SK-N-SH treated with all-trans-retinoic acid at 6 μM for 48 hours (cell line): ENCODE measurements at regions not wholly inside any gene's neighbourhood (a gene's known extent, or its start where the extent isn't known, plus 50 kb on each side); places are given as distances from the start of the nearest gene placed in this dataset.

Experiments
- ATAC-seq: fragments of 200-7000 bp; cut with Tn5 transposase; 3 replicates; pipeline ENCODE4 v1.9.1; 2020; ENCODE audit warnings: mild to moderate bottlenecking, moderate library complexity
- ARNTL ChIP-seq: fragments of 450-650 bp; formaldehyde crosslinking; IDR thresholded peaks from 2 replicates; pipeline ENCODE4 v1.5.0; 2020; ENCODE audit warnings: low read depth, mild to moderate bottlenecking, moderate library complexity, borderline replicate concordance
- BACH2 ChIP-seq: fragments of 250-450 bp; sonication (Bioruptor Pico); IDR thresholded peaks from 2 replicates; pipeline ENCODE4 v1.9.0; 2021; ENCODE audit warnings: mild to moderate bottlenecking, borderline replicate concordance
- CREB5 ChIP-seq: fragments of 250-450 bp; sonication (Bioruptor Pico); IDR thresholded peaks from 2 replicates; pipeline ENCODE4 v1.5.1; 2020; ENCODE audit warnings: low read depth, mild to moderate bottlenecking, moderate library complexity
- CSDC2 ChIP-seq: fragments of 250-450 bp; sonication (Bioruptor Pico); IDR thresholded peaks from 2 replicates; pipeline ENCODE4 v1.5.0; 2020; ENCODE audit warnings: mild to moderate bottlenecking, moderate library complexity
- CSRNP3 ChIP-seq: fragments of 250-450 bp; sonication (Bioruptor Pico); IDR thresholded peaks from 2 replicates; pipeline ENCODE4 v1.5.1; 2021; ENCODE audit warnings: mild to moderate bottlenecking, moderate library complexity
- ESRRG ChIP-seq: fragments of 250-450 bp; sonication (Bioruptor Pico); IDR thresholded peaks from 2 replicates; pipeline ENCODE4 v1.6.1; 2021; ENCODE audit warnings: mild to moderate bottlenecking
- GLIS3 ChIP-seq: fragments of 250-450 bp; sonication (Bioruptor Pico); IDR thresholded peaks from 2 replicates; pipeline ENCODE4 v1.5.0; 2020; ENCODE audit warnings: mild to moderate bottlenecking, moderate library complexity
- ISL1 ChIP-seq: fragments of 250-450 bp; sonication (Bioruptor Pico); IDR thresholded peaks from 2 replicates; pipeline ENCODE4 v2.1.2; 2022; ENCODE audit warnings: mild to moderate bottlenecking, moderate library complexity
- OSR1 ChIP-seq: fragments of 250-450 bp; sonication (Bioruptor Pico); IDR thresholded peaks from 2 replicates; pipeline ENCODE4 v1.8.0; 2022; ENCODE audit warnings: moderate library complexity, mild to moderate bottlenecking, inconsistent platforms
- PATZ1 ChIP-seq: fragments of 250-450 bp; sonication (Bioruptor Pico); IDR thresholded peaks from 2 replicates; pipeline ENCODE4 v1.8.0; 2020; ENCODE audit warnings: mild to moderate bottlenecking, moderate library complexity, borderline replicate concordance
- PPARA ChIP-seq: fragments of 250-450 bp; sonication (Bioruptor Pico); IDR thresholded peaks from 2 replicates; pipeline ENCODE4 v1.5.0; 2020; ENCODE audit warnings: mild to moderate bottlenecking, borderline replicate concordance
- RARB ChIP-seq: fragments of 250-450 bp; sonication (Bioruptor Pico); IDR thresholded peaks from 2 replicates; pipeline ENCODE4 v1.8.0; 2021; ENCODE audit warnings: mild to moderate bottlenecking, moderate library complexity
- SNAI2 ChIP-seq: fragments of 250-450 bp; sonication (Bioruptor Pico); IDR thresholded peaks from 2 replicates; pipeline ENCODE4 v1.5.0; 2020; ENCODE audit warnings: mild to moderate bottlenecking, moderate library complexity
- TCF4 ChIP-seq: fragments of 250-450 bp; sonication (Bioruptor Pico); IDR thresholded peaks from 2 replicates; pipeline ENCODE4 v1.8.0; 2021; ENCODE audit warnings: mild to moderate bottlenecking, moderate library complexity, borderline replicate concordance
- TOX ChIP-seq: fragments of 250-450 bp; sonication (Bioruptor Pico); IDR thresholded peaks from 2 replicates; pipeline ENCODE4 v1.8.0; 2021; ENCODE audit warnings: mild to moderate bottlenecking, moderate library complexity, borderline replicate concordance
- TSHZ2 ChIP-seq: fragments of 250-450 bp; sonication (Bioruptor Pico); IDR thresholded peaks from 2 replicates; pipeline ENCODE4 v1.5.0; 2020; ENCODE audit warnings: mild to moderate bottlenecking, moderate library complexity
- ZC3H10 ChIP-seq: fragments of 250-450 bp; sonication (Bioruptor Pico); IDR thresholded peaks from 2 replicates; pipeline ENCODE4 v1.5.1; 2021; ENCODE audit warnings: mild to moderate bottlenecking, moderate library complexity
- ZFP3 ChIP-seq: fragments of 250-450 bp; sonication (Bioruptor Pico); IDR thresholded peaks from 2 replicates; pipeline ENCODE4 v1.5.0; 2020; ENCODE audit warnings: mild to moderate bottlenecking, moderate library complexity
- ZFP30 ChIP-seq: fragments of 450-650 bp; formaldehyde crosslinking; IDR thresholded peaks from 2 replicates; pipeline ENCODE4 v1.5.0; 2022; ENCODE audit warnings: mild to moderate bottlenecking, moderate library complexity
- ZNF565 ChIP-seq: fragments of 450-650 bp; formaldehyde crosslinking; conservative IDR thresholded peaks from 2 replicates; pipeline ENCODE4 v1.5.0; 2020; ENCODE audit warnings: low read depth, mild to moderate bottlenecking, moderate library complexity
- ZNF70 ChIP-seq: fragments of 450-650 bp; formaldehyde crosslinking; IDR thresholded peaks from 2 replicates; pipeline ENCODE4 v1.5.0; 2020; ENCODE audit warnings: mild to moderate bottlenecking, moderate library complexity
- ZNF8 ChIP-seq: fragments of 450-650 bp; formaldehyde crosslinking; IDR thresholded peaks from 2 replicates; pipeline ENCODE4 v1.5.0; 2020; ENCODE audit warnings: mild to moderate bottlenecking, moderate library complexity

- TF ChIP-seq CSRNP3 (no peak), ZC3H10 (no peak), ZFP3 (CRISPR knock-in tag) (no peak), RARB (no peak), GLIS3 (CRISPR knock-in tag) (no peak), TOX (CRISPR knock-in tag) (no peak), CSDC2 (CRISPR knock-in tag) (no peak), TCF4 (no peak), BACH2 (CRISPR knock-in tag) (no peak)
- no peak for ATAC-seq
Observed at GRCh38 chr10:107739951-107740350, 575.4 kb upstream of the SORCS1 start.

GRCh38 chr10:107733328-107734130, 569.0 kb upstream of the SORCS1 start:
- no peak for TF ChIP-seq CSDC2 (CRISPR knock-in tag)
- TF ChIP-seq ZFP30 (CRISPR knock-in tag): no peak
- TF ChIP-seq ESRRG (CRISPR knock-in tag): no peak
- TF ChIP-seq ARNTL (CRISPR knock-in tag): no peak
- TF ChIP-seq PATZ1 (CRISPR knock-in tag): no peak
- no peak for TF ChIP-seq PPARA
- no peak for TF ChIP-seq ZFP3 (CRISPR knock-in tag)
- no peak for TF ChIP-seq SNAI2 (CRISPR knock-in tag)
- TF ChIP-seq TSHZ2 (CRISPR knock-in tag): no peak
- TF ChIP-seq ZC3H10: no peak
- TF ChIP-seq RARB: no peak
- no peak for TF ChIP-seq TOX (CRISPR knock-in tag)
- TF ChIP-seq ISL1: no peak
- TF ChIP-seq ZNF8: no peak
- TF ChIP-seq CREB5 (CRISPR knock-in tag): no peak
- no peak for TF ChIP-seq OSR1 (CRISPR knock-in tag)
- TF ChIP-seq, all 23 proteins: peak for 0
- ATAC-seq: peak; percentile 49; the same call in 2 of the 3 replicates

GRCh38 chr10:107732045-107732444, 567.5 kb upstream of the SORCS1 start:
- no peak for ATAC-seq
- TF ChIP-seq PPARA (no peak), ZC3H10 (no peak), CREB5 (CRISPR knock-in tag) (no peak), RARB (no peak), OSR1 (CRISPR knock-in tag) (no peak), ZNF8 (no peak), ISL1 (no peak), PATZ1 (CRISPR knock-in tag) (no peak), CSDC2 (CRISPR knock-in tag) (no peak), TSHZ2 (CRISPR knock-in tag) (no peak), SNAI2 (CRISPR knock-in tag) (no peak), ZFP3 (CRISPR knock-in tag) (no peak), ESRRG (CRISPR knock-in tag) (no peak), BACH2 (CRISPR knock-in tag) (no peak), TCF4 (no peak), ZNF565 (no peak), ZNF70 (CRISPR knock-in tag) (no peak)
